ENCODE measurements at regions not wholly inside any gene's neighbourhood (a gene's known extent, or its start where the extent isn't known, plus 50 kb on each side); places are given as distances from the start of the nearest gene placed in this dataset.

GRCh38 chr2:204477358-204477950 is 67.8 kb upstream of the PARD3B start:
- TF ChIP-seq CTCF (conservative IDR thresholded peaks at IDR 0.05; ENCODE audit: low read length) (no peak), EZH2phosphoT487 (IDR thresholded peaks at IDR 0.05; ENCODE audit: borderline replicate concordance) (no peak)
